WERI-Rb-1 (cell line): ENCODE measurements at regions not wholly inside any gene's neighbourhood (a gene's known extent, or its start where the extent isn't known, plus 50 kb on each side); places are given as distances from the start of the nearest gene placed in this dataset.

ENCODE experiments used
- DNase-seq: peaks from one replicate; pipeline ENCODE4 v3.0.0-alpha.2; 2020
- H3K27ac ChIP-seq: fragments of 250-450 bp; sonication (Bioruptor Pico); 2 replicates; pipeline ENCODE4 v1.5.1; 2020; ENCODE audit warnings: mild to moderate bottlenecking, moderate library complexity
- H3K27me3 ChIP-seq: fragments of 250-450 bp; sonication (Bioruptor Pico); 2 replicates; pipeline ENCODE4 v1.5.1; 2021; ENCODE audit warnings: mild to moderate bottlenecking, low read depth, moderate library complexity; ENCODE audit not compliant: insufficient read depth, severe bottlenecking
- H3K36me3 ChIP-seq: fragments of 250-450 bp; sonication (Bioruptor Pico); 2 replicates; pipeline ENCODE4 v1.5.1; 2020; ENCODE audit warnings: mild to moderate bottlenecking, moderate library complexity
- H3K4me3 ChIP-seq: 2 replicates; pipeline ENCODE4 v1.5.1; 2011; ENCODE audit warnings: low read depth, mild to moderate bottlenecking, control low read depth, low read length
- H3K9me3 ChIP-seq: fragments of 250-450 bp; sonication (Bioruptor Pico); 2 replicates; pipeline ENCODE4 v1.5.1; 2021; ENCODE audit warnings: mild to moderate bottlenecking, moderate library complexity; ENCODE audit not compliant: severe bottlenecking
- CTCF ChIP-seq: IDR thresholded peaks from 2 replicates; pipeline ENCODE4 v1.5.1; 2011; ENCODE audit warnings: low read depth, mild to moderate bottlenecking, control low read depth, inconsistent platforms, low read length

- Histone ChIP-seq H3K9me3 (no peaks in the 10 kb centered on the region), H3K27me3 (no peaks in the 10 kb centered on the region), H3K27ac (no peak overlapping the region), H3K36me3 (no peaks in the 10 kb centered on the region), H3K4me3 (no peak overlapping the region)
- DNase-seq = no peak
- TF ChIP-seq CTCF = no peak
These were observed 51.1 kb upstream of the SMARCA2 start for GRCh38 chr9:1964093-1964492.
